HG02973 (cell line): ENCODE measurements at regions not wholly inside any gene's neighbourhood (a gene's known extent, or its start where the extent isn't known, plus 50 kb on each side); places are given as distances from the start of the nearest gene placed in this dataset.

Experiments
- ATAC-seq: cut with Tn5 transposase; IDR thresholded peaks from one replicate; pipeline ENCODE4 v1.9.1; 2021; ENCODE audit warnings: moderate library complexity; ENCODE audit not compliant: unreplicated experiment

DNA sequence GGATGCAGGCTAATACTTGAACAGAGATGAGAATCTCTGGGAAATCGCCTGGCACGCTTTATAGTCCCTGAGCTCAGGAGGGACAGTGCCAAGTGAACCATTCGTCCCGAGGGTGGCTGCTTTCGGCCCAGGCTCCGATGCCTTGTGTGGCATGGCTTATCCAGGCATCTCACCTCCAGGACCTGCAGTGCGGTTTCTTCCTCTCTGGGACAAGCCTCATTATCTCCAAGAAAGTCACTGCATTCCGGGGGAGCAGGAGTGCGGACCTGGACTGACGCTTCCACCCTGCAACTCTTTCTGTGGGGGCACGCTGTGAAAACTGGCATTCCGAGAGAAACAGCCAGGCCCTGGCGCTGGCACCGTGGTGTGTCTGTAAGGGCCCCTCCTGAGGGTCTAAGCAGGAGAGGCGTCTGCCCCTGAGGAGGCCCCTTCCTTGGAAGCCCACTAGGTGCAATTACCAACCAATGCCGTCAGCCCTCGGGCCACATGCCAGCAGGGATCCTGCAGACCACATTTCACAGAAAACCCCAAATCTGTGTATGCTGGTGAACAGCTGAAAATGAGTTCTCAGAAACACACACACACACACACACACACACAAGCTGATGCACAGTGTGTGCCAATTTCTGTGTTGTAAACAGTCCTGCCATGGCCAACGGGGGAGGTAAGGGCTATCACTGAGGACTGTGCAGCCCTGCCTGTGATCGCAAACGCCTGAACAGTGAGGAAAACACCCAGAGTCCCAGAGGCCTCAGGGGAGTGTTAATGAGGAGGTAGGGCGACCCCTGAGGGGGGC, 351.9 kb upstream of the SALL3 start:
- ATAC-seq, result no peak

DNA sequence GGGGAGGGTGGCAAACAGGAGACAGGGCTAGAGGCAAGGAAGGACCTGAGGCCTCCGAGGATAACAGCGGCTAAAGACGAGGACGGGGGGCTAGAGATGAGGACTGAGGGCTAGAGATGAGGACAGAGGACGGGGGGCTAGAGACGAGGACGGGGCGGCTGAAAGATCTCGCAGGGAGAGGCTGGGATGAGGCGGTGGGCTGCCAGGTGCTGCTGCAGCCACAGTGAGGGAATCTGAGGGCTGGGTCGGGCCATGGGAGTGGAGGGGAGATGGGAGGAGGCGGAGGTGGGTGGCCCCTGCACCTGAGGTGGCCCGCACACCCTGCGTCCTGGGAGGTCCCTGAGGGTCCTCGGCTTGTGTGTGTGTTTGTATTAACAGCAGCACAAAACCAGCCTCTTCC, 350.2 kb upstream of the SALL3 start:
- no peak for ATAC-seq

DNA sequence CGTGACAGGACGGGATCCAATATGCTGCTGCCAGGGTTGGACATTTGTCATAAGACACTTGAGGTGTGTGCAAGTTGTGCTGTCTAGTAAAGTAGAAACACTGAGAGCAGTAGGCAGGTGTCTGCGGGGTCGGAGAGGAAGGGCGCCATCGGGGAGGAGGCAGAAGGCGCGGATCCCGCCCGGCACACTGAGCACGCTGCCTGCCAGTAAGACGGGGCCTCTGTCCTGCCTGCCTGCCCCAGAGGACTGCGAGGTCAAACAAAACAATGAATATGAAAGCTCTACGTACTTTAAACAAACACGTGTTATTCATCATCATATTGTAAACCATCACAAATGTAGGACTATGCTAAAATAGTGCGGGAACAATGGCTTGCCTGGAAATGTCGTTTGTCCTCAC, 349.3 kb upstream of the SALL3 start:
- ATAC-seq, result no peak

DNA sequence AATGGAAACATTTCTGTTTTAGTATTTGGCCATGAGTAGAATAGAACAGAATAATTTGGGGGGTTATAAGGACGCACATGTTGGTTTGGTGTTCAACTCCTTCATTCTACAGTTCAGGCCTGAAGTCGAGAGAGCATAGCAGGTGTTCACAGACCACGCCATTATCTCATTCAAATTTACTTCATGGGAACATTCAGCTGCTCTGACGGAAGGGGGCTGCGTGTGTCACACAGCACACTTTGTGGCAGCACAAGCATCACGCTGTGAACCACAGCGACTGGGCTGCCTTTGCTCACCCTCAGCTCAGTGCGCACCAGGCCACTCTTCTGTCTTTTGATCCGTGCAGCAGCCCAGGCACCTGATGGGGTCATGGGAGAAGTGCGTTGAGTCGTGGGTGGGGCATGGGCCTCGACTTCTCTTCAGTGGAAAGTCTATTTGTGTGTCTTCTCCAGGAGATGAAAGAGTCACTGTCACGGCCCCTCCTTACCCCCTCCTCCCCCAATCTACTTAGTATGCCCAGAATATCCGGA, 348.6 kb upstream of the SALL3 start:
- no peak for ATAC-seq

DNA sequence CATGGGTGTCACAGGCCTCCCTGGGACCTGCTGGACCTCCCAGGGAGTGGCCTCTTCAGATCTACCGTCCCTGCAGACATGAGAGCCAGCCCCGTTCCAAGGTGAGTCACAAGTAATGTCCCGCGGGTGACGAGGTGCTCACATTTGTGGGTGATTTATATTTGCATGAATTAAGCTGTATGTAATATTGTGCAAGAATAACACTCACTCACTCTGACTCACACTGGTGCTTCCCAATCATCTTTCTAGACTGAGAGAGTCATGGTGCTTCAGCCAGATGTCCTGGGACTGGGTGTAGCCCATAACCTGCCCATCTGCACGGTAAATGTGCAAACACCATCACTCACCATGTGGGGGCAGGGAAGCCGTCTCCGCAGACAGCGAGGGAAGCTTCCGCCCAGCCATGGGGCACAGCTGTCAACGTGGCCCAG, 347.5 kb upstream of the SALL3 start:
- no peak for ATAC-seq

DNA sequence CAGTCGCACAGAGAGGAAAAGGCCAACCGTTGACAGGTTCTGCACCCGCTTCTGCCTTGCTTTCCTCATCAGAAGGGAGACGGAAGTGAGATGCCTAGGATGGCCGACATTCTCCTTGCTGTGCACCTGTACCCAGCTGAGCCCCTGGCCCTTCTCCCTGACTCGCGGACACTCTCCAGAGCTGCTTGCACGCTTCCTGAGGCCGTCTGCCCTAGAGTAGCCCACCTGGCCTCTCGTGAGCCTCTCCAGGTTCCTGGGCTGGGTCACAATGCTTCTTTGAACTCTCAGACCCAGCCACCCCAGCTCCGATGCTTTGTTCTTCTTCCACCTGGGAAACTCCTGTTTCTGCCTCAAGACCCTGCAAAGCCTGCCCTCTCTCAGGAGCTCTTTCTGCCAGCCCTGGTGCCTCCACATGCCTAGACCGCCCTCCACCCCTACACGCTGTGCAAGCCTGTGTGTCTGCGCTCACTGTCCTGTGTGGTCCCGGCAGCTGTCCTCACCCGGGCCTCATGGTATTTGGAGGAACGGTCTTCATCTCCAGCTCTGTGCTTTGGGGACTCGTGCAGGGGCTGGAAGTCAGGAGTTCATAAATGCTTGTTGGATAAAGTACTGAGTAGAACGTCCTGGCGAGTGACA, 345.4 kb upstream of the SALL3 start:
- ATAC-seq, result no peak

DNA sequence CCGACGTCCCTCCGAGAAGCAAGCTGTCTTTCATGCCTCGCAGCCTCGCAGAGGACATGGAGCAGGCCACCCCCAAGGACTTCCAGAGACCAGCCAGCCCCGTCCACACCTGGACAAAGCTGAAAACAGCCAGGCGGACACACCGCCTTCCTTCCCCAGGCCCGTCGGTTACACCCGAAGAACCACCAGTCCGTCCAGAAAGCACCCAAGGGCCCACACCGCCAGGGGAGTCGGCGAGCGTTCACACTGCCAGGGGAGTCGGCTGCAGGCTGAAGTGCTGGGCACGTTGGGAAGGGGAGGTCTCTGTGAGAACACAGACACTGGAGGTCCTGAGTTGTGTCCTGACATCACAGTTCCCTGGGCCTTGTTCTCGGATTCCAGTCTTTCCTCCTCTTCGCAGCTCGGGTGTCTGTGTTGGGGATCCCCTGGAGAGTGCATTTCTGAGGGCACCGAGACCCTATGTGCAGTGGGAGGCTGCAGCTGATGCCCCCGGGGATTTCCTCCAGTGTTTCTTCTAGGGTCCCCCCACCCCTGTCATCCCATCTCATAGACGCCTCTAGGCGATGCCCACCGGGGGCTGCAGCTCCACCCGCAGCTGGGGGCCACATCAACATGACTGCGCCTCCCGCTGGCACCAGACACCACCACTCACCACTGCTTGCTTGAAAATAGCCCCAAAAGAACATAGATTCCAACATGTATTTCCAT, 344.4 kb upstream of the SALL3 start:
- no peak for ATAC-seq

DNA sequence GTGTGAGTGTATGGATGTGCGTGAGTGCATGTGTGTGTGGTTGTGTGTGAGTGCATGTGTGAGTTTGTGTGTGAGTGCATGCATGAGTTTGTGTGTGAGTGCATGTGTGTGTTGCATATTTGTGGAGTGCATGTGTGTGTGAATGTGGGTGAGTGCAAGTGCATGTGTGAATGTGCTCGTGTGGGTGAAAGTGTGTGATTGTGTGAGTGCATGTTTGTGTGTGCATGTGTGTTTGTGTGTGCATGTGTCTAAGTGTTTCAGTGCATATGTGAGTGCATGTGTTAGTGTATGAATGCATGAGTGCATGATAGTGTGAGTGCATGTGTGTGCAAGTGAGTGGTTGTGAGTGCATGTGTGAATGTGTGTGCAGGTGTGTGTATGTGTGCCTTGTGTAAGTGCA, 343.4 kb upstream of the SALL3 start:
- no peak for ATAC-seq

DNA sequence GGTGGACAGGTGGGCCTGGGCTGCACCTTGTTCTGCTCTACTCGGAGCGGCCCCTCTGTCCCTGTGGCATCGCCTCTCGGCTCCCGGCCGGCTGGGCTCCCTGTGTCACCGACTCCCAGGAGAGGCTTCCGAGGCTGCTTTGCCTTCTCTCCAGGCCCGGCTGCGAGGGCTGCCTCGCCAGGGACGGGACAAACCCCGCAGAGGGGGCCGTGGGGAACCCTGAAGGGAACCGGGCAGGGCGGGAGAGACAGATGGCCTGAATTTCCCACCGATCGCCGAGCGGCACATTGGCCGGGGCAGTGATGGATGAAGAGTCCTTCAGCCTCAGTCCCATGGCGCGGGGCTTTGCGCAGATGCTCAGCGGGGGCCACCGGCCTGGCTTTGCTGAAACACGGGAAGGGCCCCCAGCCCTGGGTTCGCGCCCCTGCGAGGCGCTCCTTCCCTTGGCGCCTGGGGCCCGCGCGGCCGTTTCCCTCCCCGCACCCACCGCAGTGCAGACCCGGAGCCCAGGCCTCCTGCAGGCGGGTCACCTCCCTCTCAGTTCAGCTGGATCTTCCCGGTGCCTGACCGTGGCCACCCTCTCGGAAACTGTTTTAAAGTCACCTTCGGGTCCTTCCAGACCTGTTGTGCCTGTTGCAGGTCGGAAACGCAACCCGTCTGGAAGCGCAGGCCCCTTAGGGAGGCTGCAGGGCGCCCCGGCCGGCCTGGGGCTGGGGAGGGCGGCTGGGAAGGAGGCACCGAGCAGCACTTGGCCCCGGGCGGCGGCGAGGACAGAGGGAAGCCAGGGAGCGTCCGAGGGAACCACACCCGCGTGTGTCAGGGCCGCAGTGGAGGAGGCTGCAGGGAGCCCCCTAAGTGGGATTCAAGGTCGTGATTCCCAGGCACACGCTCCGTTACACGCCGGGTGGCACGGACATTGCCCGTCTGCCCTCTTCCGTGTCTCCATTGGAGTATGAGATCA, 341.9 kb upstream of the SALL3 start:
- ATAC-seq, result no peak

DNA sequence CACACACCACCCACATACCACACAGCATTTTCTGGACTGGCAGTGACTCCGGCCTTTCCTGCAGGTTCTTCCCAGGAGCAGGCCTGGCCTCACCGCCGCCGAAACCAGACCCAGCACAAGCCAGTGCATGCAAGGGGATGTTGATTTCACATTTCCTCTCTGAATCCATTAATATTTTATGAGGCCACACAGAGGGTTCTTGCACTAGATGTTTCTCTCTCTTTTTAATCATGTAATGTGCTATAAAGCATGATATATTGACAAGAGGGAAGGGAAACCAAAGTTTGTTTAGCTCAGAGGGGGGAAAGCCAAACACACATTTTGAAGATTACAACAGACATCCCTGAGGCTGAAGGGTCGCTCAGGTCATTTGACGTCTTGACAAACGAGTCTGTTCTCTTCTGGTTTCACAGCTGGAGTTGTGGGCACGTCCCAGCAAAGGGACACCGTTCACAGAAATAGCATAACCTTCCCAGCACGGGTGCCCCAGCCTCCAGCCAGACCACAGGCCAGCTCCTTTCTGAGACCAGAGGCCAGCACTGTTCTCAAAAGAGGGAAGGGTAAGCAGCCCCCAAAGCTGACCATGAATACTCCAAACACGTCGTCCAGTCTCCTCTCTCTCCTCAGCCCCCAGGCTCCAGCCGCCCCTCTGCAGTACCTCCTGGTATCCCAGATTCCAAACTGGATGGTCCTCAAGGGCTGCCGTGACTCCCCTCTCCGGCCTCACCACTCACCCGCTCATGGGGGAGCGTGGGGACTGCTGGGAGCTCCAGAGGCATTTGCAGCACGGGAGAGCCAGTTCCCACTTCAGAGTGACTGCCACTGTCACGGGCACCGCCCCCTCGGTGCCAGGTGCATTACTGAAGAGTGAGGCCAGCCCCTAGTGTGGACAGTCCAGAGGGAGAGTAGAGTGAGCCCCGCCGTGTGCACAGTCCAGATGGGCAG, 340.3 kb upstream of the SALL3 start:
- no peak for ATAC-seq

DNA sequence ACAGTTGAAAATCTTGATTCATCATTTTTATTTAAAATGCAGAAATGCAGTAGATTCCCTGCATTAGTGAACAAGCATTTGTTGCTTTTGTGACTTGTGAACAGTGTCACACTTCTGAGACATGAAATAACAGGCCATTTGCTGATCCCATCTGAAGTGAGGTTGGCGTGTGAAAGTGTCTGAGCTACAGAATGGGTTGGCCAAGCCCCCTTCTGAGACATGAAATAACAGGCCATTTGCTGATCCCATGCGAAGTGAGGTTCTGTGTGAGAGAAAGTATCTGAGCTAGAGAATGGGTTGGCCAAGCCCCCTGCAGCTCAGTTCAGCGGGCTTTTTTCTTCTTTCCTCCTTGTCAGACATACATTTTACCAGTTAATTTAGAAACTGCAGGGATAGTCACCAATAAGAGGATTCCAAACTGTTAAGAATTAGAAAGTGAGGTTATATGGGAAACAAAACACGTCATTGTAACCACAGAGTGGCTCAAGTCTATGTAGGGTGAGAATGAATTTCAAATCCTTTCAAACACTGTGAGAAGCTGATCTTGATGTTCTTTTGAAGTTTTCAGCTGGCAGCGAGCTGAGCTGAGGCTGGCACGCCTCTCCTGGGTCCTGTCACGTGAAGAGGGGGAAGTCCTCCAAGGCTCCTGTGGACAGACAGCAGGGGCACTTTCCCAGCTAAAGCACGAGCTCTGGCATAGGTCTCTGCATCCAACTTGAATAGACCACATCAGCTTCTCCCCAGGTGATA, 339.2 kb upstream of the SALL3 start:
- no peak for ATAC-seq

DNA sequence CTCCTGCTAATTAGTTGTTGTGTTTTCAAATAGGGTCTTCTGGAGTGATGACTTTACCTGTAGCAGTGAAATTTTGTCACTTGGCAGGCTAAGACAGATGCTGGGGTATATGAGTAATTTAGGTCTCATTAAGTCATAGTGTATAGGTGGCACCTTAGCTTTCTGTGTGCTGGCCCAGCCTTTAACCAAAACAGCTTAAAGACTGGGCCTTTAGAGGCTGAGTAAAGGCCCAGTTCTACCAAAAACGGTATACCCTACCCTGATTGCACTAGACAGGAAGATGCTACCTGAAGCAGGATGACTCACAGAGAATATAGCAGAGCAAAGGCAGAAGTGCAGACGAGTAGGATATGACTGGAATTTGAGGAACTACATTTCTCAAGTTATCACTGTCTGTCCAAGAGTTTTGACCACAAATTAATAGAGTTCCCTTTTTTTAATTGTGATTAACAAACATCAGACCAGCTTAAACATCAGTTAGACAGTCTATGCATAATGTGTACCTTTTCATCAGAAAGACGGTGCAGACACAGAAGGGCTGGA, 337.9 kb upstream of the SALL3 start:
- no peak for ATAC-seq

DNA sequence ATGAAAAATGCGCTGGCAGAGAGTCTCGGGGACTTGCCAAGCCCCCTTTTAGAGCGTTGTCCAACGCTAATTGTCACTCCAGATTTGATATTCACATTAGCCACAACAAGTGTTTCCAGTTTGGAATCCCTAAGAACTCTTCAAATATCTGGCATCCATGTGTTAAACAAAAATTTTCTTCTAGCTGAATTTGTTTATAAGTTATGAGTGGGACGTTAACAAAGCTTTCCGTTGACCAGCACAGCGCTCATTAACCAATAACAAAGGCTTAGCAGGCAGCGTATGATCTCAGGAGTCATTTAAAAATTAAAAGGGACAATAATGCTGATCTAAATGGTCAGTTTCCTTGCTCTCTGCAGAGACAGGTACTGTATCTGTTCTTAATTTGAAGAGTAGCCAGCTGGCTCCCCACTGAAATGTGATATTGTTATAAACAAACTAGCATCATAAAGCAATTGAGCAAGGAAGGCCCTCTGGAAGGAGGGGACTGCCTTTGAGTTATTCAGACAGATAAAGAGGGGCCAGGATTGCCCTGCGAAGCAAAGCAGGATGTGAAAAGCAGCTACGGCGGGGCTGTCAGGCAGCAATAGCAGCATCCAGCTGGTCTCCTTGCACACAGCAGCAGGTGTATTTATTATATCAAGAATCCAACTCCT, 337.2 kb upstream of the SALL3 start:
- ATAC-seq, result peak; percentile 44

DNA sequence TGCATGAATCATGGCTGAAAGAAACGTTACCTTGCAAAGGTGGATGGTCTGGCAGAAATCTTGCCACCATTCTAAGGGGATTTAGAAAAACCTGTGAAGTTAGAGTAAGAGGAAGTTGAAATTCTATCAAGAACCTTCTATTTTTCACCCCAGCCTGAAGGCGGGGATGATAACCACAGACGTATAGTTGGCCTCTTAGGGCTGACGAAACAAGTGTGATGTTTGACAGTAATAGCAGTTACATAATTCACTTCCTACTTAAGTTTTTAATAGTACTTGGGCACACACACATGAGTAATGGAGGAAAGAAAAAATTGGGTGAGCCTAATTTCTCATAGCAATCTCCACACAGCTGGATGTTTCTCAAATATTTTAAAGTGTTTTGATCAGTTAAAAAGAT, 336.6 kb upstream of the SALL3 start:
- peak; percentile 68 for ATAC-seq

DNA sequence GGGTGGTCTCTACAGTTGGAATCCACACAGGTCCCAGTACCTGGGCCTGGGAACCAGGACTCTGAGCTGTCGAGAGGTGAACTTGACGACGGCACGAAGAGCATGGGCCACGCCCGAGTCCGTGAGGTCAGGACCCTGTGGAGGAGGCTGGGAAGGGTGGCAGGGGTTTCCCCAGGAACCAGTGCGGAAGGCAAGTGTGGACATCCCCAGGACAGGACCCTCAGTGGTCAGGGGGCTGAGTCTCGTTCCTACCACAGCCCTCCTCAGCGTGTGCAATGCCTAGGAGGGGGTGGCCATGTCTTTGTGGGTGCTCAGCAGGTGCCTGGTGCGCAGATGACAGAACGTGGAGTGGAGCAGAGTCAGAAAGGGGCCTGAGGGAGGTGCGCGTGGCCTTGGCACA, 335.6 kb upstream of the SALL3 start:
- ATAC-seq, result no peak

DNA sequence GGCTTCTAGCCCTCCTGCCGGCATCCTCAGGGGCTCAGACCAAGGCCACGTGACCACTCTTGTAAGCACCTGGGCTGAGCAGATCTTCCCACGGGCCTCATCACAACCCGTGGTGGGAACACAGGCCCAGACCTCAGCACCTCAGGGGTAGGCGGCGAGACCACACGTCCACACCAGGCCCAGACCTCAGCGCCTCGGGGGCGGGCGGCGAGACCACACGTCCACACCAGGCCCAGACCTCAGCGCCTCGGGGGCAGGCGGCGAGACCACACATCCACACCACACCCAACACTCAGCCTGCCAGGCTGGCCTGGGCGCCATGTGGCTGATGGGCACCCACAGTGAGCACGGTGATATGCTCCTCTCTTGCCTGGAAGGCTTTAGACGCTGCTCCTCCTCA, 334.4 kb upstream of the SALL3 start:
- no peak for ATAC-seq

DNA sequence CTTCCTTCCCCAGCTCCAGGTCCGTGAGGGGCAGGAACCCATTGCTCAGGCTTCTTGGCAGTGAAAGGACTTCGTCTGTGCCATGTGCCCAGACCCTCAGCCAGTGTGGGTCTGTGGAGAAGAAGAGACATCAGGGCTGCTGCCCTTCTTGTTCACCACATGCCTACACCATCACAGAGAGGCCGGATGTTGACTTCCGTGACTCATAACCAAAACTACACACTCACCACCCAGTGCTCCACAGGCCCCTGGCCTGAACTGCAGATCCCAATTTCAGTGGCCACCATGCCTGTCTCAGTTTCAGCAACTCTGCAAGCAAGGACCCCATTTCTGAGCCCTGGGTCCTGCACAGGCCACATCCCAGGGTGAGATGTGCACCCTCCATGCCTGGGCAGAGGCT, 332.6 kb upstream of the SALL3 start:
- no peak for ATAC-seq

DNA sequence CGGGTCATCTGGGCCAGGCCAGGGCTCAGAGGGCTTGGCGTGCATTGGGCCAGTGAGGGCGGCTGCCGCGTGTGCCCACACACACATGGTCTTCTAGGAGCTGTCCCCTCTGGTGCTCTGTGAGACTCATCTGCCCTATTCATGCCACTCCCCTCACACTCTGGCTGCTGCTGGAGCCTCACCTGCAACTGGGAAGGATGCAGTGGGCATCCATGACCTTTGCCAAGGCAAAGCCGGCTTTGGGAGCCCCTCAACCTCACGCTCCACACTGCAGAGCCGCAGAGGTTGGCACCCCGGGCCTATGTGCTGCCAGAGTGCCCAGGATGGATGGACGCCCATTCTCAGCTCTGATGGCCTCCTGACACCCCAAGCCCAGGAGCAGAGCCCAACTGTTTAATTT, 330.2 kb upstream of the SALL3 start:
- ATAC-seq, result no peak
